ENCODE measurements at regions not wholly inside any gene's neighbourhood (a gene's known extent, or its start where the extent isn't known, plus 50 kb on each side); places are given as distances from the start of the nearest gene placed in this dataset.
A peak's percentile ranks its signal among the peaks of the same experiment; 100 is the strongest.
"Not testable (repeated sequence)": the region's sequence is repeated elsewhere in the genome, so short reads cannot be mapped to it uniquely, and the experiment has no call there.

DNA sequence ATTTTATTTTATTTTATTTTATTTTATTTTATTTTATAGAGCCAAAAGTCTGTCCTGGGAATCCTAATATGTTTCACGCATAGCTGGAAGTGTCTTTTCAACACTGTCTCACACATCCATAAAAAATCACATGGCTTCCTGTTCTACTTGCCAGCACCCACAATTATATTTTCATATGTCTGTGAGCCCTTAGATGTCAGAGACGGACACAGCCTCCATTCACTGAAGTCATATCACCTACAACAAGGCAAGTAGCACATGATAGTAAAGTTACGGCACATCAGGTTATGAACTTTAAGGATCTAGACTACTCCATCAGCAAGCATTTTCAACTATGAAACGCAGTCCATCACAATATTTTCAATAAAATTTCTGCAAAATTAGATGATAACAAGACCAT, 168.4 kb downstream of the ZIC4 start:
- DNase-seq (ENCODE audit: low spot score): no peak

DNA sequence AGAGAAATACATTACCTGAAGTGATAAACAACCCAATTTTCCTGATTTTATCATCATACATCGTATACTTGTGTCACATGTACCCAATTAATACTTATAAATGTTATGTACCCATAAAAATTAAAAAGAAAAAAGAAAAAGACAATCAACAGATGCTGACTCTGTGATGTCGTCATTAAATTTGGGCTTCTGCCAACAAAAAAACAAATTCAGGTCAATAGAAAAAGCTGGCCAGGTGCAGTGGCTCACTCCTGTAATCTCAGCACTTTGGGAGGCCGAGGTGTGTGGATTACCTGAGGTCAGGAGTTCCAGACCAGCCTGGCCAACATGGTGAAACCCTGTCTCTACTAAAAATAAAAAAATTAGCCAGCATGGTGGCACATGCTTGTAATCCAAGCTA, 174.4 kb downstream of the ZIC4 start:
- DNase-seq (ENCODE audit: low spot score): not testable (repeated sequence)

GRCh38 chr3:147231111-147231510, 175.2 kb downstream of the ZIC4 start:
- no peak for DNase-seq (ENCODE audit: low spot score)

DNA sequence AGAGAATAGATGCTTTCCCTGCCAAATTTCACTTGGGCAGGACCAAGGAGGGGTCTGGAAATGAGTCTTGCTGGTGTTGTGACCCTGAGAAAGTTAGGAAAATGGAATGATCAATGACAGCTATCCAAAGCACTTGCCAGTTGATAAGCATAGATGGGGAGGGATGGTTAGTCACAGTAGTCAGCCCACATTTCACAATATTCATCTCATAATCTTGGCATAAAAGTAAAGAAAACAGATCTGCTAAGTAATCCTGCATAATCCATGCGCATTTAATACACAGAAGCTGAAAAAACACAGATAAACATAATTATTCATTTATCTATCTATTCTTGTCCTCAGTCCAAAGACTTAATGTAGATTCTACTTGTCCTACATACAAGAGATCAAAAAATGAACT, 184.1 kb downstream of the ZIC4 start:
- no peak for DNase-seq (ENCODE audit: low spot score)

GRCh38 chr3:147218965-147219364, 187.4 kb downstream of the ZIC4 start:
- DNase-seq (ENCODE audit: low spot score): no peak

- no peak for DNase-seq (ENCODE audit: low spot score)
Observed at GRCh38 chr3:147216143-147216673, 190.1 kb downstream of the ZIC4 start.

DNA sequence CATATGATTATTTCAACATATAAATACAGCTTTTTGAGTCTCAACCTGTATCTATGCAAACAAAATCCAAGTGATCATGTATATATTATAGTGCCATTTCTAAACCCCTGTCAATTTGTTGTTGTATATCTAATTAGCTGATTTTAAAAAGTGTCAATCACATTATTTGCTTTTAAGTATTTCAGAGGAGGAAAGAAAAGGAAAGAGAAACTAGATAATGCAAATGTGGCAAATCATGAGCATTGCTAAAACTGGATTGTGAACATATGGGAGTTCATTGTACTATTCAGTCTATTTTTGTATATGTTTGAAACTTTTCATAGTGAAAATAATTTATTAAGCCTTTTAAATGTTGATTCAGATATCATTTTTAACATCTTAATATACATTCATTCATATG, 190.7 kb downstream of the ZIC4 start:
- no peak for DNase-seq (ENCODE audit: low spot score)

GRCh38 chr3:147213633-147214032, 192.7 kb downstream of the ZIC4 start:
- DNase-seq (ENCODE audit: low spot score): no peak

DNA sequence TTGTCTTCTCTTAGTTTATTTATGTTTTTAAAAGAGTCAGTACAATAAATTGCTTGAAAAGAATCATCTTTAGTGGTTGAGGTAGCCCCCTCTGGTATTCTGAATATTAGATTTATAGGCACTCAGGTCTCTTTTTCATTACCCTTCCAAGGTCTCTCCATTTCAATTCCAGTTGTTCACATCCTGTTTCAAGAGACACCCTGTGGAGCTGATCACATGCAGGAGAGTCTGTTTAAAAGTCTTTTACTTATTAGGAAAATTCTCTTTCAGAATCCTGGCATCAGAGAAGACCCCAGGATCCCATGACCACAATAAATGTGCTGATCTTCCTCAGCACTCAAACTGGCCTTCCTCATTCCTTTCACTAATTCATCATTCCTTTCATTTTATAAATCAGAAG, 195.7 kb downstream of the ZIC4 start:
- DNase-seq (ENCODE audit: low spot score): no peak

DNA sequence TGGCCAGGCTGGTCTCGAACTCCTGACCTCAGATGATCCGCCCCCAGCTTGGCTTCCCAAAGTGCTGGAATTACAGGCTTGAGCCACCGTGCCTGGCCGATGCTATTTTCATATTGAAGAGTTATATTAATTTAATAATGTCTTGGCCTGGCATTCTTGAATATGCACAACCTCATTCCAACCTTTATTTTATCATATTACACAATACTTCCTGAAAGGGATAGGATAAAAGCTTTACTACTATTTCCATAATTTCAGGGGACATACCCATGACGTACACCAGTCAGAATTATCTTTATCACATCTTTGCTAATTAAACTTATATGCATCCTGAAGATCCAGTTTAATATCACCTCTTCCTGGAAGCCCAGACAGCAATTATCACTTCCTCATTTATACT, 205.3 kb downstream of the ZIC4 start:
- no peak for DNase-seq (ENCODE audit: low spot score)

DNA sequence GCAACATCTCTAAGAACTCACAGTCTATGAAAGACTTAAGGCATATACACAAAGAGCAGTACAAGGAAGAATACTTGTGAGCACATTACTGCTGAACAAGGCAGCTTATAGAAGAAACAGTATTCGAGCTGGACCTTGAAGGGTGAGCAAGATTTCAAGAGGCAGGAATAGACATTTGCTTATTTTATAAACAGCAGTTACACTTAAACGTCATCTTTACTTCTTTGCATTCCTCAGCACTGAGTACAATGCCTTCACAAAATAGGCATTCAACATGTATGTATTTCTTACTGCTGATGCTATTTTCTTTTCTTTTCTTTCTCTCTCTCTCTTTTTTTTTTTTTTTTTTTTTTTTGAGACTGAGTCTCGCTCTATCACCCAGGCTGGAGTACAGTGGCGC, 205.8 kb downstream of the ZIC4 start:
- DNase-seq (ENCODE audit: low spot score): no peak

GRCh38 chr3:147197739-147198138, 208.6 kb downstream of the ZIC4 start:
- no peak for DNase-seq (ENCODE audit: low spot score)

GRCh38 chr3:147195887-147196286, 210.5 kb downstream of the ZIC4 start:
- DNase-seq (ENCODE audit: low spot score): no peak

GRCh38 chr3:147191795-147192385, 214.5 kb downstream of the ZIC4 start:
- peak; percentile 64 for DNase-seq (ENCODE audit: low spot score)

DNA sequence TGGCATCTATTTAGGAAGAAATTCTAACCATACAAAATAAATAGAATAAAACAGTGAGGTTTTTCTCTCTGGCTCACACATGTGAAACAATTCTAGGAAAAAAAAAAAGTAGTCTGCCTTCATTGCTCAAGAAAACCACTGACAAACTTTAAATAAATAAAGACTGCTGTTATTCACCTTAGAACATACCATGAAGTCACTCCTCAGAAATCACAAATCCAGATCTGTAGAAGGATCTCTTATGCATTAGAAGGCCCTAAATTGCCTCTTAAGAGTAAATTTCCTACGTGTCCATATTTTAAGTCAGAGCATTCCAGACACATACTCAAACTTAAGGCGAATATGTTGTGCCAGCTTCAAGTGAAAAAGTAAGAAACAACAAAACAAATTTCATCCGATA, 217.3 kb downstream of the ZIC4 start:
- DNase-seq (ENCODE audit: low spot score): no peak

- DNase-seq (ENCODE audit: low spot score): no peak
Observed at GRCh38 chr3:147187687-147188086, 218.7 kb downstream of the ZIC4 start.

GRCh38 chr3:147185781-147186180, 220.6 kb downstream of the ZIC4 start:
- DNase-seq (ENCODE audit: low spot score): no peak

- no peak for DNase-seq (ENCODE audit: low spot score)
Observed at GRCh38 chr3:147184794-147185193, 221.5 kb downstream of the ZIC4 start.

- no peak for DNase-seq (ENCODE audit: low spot score)
Observed at GRCh38 chr3:147173257-147173656, 233.1 kb downstream of the ZIC4 start.

- no peak for DNase-seq (ENCODE audit: low spot score)
Observed at GRCh38 chr3:147162743-147163142, 243.6 kb downstream of the ZIC4 start.

- DNase-seq (ENCODE audit: low spot score): no peak
Observed at GRCh38 chr3:147161833-147162232, 244.5 kb downstream of the ZIC4 start.

GRCh38 chr3:147160984-147161383, 245.4 kb downstream of the ZIC4 start:
- no peak for DNase-seq (ENCODE audit: low spot score)

GRCh38 chr3:147159141-147159540, 247.2 kb downstream of the ZIC4 start:
- DNase-seq (ENCODE audit: low spot score): no peak

- no peak for DNase-seq (ENCODE audit: low spot score)
Observed at GRCh38 chr3:147157631-147158030, 248.7 kb downstream of the ZIC4 start.
